Ishikawa (cell line): ENCODE measurements at regions not wholly inside any gene's neighbourhood (a gene's known extent, or its start where the extent isn't known, plus 50 kb on each side); places are given as distances from the start of the nearest gene placed in this dataset.

ENCODE experiments used
- CEBPB ChIP-seq: IDR thresholded peaks from 2 replicates; pipeline ENCODE4 v1.6.1; 2012
- CREB1 ChIP-seq: IDR thresholded peaks from 2 replicates; pipeline ENCODE4 v1.6.1; 2012; ENCODE audit warnings: low read depth
- EGR1 ChIP-seq: IDR thresholded peaks from 2 replicates; pipeline ENCODE4 v1.6.1; 2012
- EP300 ChIP-seq: IDR thresholded peaks from 2 replicates; pipeline ENCODE4 v1.6.1; 2012; ENCODE audit warnings: borderline replicate concordance
- FOXM1 ChIP-seq: IDR thresholded peaks from 2 replicates; pipeline ENCODE4 v1.6.1; 2012; ENCODE audit warnings: low read depth, borderline replicate concordance
- NFIC ChIP-seq: IDR thresholded peaks from 2 replicates; pipeline ENCODE4 v1.6.1; 2012
- RAD21 ChIP-seq: IDR thresholded peaks from 2 replicates; pipeline ENCODE4 v1.6.1; 2012; ENCODE audit warnings: low read depth
- REST ChIP-seq: IDR thresholded peaks from 2 replicates; pipeline ENCODE4 v1.6.1; 2012; ENCODE audit warnings: low read depth, mild to moderate bottlenecking
- TAF1 ChIP-seq: IDR thresholded peaks from 2 replicates; pipeline ENCODE4 v1.6.1; 2012; ENCODE audit warnings: low read depth, mild to moderate bottlenecking
- TCF12 ChIP-seq: IDR thresholded peaks from 2 replicates; pipeline ENCODE4 v1.6.1; 2012; ENCODE audit warnings: low read depth
- TEAD4 ChIP-seq: IDR thresholded peaks from 2 replicates; pipeline ENCODE4 v1.6.1; 2012
- YY1 ChIP-seq: IDR thresholded peaks from 2 replicates; pipeline ENCODE4 v1.6.1; 2012; ENCODE audit warnings: low read depth
- ZBTB7A ChIP-seq: IDR thresholded peaks from 2 replicates; pipeline ENCODE4 v1.6.1; 2012; ENCODE audit warnings: low read depth
- TF ChIP-seq, protein P1 (sequence below): IDR thresholded peaks from 2 replicates; pipeline ENCODE4 v1.6.1; 2012
- TF ChIP-seq, protein P2 (sequence below): IDR thresholded peaks from 2 replicates; pipeline ENCODE4 v1.6.1; 2012

DNA sequence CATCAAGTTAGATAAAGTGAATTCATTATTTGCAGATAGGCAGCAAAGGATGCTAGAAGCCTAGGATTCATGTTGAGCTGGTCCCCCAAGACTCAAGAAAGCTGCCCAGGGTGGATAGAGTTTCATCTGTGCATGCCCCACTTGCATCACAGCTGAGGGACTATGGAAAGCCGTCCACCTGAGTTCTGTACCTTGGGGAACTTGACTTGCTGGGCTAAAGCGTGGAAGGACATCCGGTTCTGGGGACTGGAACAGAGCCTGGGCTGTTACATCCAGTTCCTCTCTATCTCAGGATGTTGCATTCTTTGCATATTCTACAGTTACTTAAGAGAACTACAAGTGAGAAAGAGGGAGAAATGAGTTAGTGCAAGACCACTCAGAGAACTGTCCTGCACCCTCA lies 458.4 kb downstream of the SHISA9 start:
- TF ChIP-seq CREB1 = no peak
- no peak for TF ChIP-seq CEBPB
- TF ChIP-seq TCF12 = no peak
- TF ChIP-seq FOXM1 = no peak
- TF ChIP-seq TEAD4 = no peak
- TF ChIP-seq REST = no peak
- TF ChIP-seq NFIC = no peak
- TF ChIP-seq RAD21 = no peak
- TF ChIP-seq ZBTB7A = no peak

GRCh38 chr16:13372421-13372820 lies 471.0 kb downstream of the SHISA9 start:
- TF ChIP-seq EP300 = no peak
- no peak for TF ChIP-seq TEAD4
- no peak for TF ChIP-seq NFIC
- TF ChIP-seq TAF1 = no peak
- TF ChIP-seq TCF12 = no peak
- no peak for TF ChIP-seq RAD21
- TF ChIP-seq ZBTB7A = no peak
- no peak for TF ChIP-seq CREB1
- TF ChIP-seq, protein P1, sequence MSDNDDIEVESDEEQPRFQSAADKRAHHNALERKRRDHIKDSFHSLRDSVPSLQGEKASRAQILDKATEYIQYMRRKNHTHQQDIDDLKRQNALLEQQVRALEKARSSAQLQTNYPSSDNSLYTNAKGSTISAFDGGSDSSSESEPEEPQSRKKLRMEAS = no peak
- TF ChIP-seq, protein P2, sequence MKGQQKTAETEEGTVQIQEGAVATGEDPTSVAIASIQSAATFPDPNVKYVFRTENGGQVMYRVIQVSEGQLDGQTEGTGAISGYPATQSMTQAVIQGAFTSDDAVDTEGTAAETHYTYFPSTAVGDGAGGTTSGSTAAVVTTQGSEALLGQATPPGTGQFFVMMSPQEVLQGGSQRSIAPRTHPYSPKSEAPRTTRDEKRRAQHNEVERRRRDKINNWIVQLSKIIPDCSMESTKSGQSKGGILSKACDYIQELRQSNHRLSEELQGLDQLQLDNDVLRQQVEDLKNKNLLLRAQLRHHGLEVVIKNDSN = no peak
- TF ChIP-seq CEBPB = no peak
- no peak for TF ChIP-seq REST
- no peak for TF ChIP-seq YY1

- TF ChIP-seq EP300 (no peak), EGR1 (no peak), TEAD4 (no peak), TAF1 (no peak)
Measured at GRCh38 chr16:13376174-13376573, 474.8 kb downstream of the SHISA9 start.

DNA sequence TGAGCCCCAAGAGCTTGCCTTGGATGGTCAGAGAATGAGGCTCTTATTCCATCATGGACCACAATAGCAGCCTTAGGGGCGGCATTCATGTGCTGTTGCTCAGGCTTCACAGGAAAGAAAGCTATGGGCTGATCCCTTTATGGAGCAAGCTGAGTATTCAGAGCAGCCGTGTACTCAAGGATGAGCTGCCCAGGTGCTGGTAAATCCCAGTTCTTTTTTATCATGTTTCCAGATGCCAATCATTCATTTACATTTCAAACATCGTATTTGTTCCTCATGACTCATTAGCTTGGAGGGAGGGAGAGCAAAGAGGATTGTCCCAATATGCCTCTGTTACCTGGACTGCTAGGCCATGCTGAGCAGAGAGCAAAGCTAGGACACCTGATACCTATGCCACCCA lies 475.7 kb downstream of the SHISA9 start:
- no peak for TF ChIP-seq EP300
- TF ChIP-seq, protein P2 = no peak
- TF ChIP-seq ZBTB7A = no peak
- no peak for TF ChIP-seq TEAD4
- no peak for TF ChIP-seq TCF12
- no peak for TF ChIP-seq NFIC
- no peak for TF ChIP-seq TAF1
- no peak for TF ChIP-seq YY1
- TF ChIP-seq, protein P1 = no peak
- no peak for TF ChIP-seq CREB1
- no peak for TF ChIP-seq FOXM1
- no peak for TF ChIP-seq CEBPB
- TF ChIP-seq RAD21 = no peak
- no peak for TF ChIP-seq REST
- no peak for TF ChIP-seq EGR1

- no peak for TF ChIP-seq YY1
- TF ChIP-seq, protein P1 = no peak
- no peak for TF ChIP-seq REST
- TF ChIP-seq EGR1 = no peak
Measured at GRCh38 chr16:13378151-13378550, 476.8 kb downstream of the SHISA9 start.
